ENCODE measurements at regions not wholly inside any gene's neighbourhood (a gene's known extent, or its start where the extent isn't known, plus 50 kb on each side); places are given as distances from the start of the nearest gene placed in this dataset.

DNA sequence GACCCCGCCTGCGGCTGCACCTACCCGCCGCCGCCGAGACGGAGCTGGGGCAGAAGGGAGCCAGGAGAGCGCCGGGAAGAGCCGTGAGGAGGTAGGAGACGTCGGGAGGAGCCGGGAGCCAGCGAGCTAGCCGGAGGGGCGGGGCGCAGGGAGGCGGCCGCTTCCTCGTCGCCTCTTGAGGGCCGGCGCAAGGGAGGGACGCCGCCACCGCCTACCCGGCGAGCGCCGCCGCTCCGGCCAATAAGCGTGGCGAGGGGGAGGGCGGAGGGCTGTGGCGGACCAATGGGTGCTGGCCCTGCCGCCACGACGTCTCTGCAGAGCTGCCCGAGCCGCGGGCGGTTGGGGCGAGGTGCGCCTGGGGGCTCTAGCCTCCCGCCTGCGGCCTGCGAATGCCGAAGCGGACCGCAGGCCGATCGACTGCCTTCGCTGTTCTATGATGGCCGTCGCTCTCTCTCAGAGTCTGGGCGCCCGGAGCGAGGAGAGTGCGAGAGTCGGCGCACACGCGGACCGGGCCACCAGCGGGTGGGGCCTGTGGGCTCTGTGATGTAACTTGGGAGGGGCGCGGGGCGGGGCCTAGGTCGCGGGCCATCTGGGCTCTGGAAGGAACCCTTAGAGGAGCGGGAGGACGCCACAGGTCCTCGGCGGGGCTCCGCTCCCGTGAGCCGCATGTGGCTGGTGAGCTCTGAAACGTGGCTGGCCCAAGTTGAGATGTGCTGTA lies 72.7 kb upstream of the MAP4 start (continued):
- TF ChIP-seq, protein P1, sequence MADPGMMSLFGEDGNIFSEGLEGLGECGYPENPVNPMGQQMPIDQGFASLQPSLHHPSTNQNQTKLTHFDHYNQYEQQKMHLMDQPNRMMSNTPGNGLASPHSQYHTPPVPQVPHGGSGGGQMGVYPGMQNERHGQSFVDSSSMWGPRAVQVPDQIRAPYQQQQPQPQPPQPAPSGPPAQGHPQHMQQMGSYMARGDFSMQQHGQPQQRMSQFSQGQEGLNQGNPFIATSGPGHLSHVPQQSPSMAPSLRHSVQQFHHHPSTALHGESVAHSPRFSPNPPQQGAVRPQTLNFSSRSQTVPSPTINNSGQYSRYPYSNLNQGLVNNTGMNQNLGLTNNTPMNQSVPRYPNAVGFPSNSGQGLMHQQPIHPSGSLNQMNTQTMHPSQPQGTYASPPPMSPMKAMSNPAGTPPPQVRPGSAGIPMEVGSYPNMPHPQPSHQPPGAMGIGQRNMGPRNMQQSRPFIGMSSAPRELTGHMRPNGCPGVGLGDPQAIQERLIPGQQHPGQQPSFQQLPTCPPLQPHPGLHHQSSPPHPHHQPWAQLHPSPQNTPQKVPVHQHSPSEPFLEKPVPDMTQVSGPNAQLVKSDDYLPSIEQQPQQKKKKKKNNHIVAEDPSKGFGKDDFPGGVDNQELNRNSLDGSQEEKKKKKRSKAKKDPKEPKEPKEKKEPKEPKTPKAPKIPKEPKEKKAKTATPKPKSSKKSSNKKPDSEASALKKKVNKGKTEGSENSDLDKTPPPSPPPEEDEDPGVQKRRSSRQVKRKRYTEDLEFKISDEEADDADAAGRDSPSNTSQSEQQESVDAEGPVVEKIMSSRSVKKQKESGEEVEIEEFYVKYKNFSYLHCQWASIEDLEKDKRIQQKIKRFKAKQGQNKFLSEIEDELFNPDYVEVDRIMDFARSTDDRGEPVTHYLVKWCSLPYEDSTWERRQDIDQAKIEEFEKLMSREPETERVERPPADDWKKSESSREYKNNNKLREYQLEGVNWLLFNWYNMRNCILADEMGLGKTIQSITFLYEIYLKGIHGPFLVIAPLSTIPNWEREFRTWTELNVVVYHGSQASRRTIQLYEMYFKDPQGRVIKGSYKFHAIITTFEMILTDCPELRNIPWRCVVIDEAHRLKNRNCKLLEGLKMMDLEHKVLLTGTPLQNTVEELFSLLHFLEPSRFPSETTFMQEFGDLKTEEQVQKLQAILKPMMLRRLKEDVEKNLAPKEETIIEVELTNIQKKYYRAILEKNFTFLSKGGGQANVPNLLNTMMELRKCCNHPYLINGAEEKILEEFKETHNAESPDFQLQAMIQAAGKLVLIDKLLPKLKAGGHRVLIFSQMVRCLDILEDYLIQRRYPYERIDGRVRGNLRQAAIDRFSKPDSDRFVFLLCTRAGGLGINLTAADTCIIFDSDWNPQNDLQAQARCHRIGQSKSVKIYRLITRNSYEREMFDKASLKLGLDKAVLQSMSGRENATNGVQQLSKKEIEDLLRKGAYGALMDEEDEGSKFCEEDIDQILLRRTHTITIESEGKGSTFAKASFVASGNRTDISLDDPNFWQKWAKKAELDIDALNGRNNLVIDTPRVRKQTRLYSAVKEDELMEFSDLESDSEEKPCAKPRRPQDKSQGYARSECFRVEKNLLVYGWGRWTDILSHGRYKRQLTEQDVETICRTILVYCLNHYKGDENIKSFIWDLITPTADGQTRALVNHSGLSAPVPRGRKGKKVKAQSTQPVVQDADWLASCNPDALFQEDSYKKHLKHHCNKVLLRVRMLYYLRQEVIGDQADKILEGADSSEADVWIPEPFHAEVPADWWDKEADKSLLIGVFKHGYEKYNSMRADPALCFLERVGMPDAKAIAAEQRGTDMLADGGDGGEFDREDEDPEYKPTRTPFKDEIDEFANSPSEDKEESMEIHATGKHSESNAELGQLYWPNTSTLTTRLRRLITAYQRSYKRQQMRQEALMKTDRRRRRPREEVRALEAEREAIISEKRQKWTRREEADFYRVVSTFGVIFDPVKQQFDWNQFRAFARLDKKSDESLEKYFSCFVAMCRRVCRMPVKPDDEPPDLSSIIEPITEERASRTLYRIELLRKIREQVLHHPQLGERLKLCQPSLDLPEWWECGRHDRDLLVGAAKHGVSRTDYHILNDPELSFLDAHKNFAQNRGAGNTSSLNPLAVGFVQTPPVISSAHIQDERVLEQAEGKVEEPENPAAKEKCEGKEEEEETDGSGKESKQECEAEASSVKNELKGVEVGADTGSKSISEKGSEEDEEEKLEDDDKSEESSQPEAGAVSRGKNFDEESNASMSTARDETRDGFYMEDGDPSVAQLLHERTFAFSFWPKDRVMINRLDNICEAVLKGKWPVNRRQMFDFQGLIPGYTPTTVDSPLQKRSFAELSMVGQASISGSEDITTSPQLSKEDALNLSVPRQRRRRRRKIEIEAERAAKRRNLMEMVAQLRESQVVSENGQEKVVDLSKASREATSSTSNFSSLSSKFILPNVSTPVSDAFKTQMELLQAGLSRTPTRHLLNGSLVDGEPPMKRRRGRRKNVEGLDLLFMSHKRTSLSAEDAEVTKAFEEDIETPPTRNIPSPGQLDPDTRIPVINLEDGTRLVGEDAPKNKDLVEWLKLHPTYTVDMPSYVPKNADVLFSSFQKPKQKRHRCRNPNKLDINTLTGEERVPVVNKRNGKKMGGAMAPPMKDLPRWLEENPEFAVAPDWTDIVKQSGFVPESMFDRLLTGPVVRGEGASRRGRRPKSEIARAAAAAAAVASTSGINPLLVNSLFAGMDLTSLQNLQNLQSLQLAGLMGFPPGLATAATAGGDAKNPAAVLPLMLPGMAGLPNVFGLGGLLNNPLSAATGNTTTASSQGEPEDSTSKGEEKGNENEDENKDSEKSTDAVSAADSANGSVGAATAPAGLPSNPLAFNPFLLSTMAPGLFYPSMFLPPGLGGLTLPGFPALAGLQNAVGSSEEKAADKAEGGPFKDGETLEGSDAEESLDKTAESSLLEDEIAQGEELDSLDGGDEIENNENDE (IDR thresholded peaks at IDR 0.05; ENCODE audit: low read depth, low read length) = no peak
- TF ChIP-seq, protein P2, sequence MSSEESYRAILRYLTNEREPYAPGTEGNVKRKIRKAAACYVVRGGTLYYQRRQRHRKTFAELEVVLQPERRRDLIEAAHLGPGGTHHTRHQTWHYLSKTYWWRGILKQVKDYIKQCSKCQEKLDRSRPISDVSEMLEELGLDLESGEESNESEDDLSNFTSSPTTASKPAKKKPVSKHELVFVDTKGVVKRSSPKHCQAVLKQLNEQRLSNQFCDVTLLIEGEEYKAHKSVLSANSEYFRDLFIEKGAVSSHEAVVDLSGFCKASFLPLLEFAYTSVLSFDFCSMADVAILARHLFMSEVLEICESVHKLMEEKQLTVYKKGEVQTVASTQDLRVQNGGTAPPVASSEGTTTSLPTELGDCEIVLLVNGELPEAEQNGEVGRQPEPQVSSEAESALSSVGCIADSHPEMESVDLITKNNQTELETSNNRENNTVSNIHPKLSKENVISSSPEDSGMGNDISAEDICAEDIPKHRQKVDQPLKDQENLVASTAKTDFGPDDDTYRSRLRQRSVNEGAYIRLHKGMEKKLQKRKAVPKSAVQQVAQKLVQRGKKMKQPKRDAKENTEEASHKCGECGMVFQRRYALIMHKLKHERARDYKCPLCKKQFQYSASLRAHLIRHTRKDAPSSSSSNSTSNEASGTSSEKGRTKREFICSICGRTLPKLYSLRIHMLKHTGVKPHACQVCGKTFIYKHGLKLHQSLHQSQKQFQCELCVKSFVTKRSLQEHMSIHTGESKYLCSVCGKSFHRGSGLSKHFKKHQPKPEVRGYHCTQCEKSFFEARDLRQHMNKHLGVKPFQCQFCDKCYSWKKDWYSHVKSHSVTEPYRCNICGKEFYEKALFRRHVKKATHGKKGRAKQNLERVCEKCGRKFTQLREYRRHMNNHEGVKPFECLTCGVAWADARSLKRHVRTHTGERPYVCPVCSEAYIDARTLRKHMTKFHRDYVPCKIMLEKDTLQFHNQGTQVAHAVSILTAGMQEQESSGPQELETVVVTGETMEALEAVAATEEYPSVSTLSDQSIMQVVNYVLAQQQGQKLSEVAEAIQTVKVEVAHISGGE (CRISPR knock-in tag; IDR thresholded peaks at IDR 0.05) = no peak
- TF ChIP-seq MTF1 (CRISPR knock-in tag; IDR thresholded peaks at IDR 0.05; ENCODE audit: borderline replicate concordance) (no peak), U2AF1 (optimal IDR thresholded peaks at IDR 0.05; ENCODE audit: low read depth, low read length) (peak; percentile 47), ZBTB8A (IDR thresholded peaks at IDR 0.05; ENCODE audit: partially characterized antibody) (no peak), LARP7 (IDR thresholded peaks at IDR 0.05) (no peak)
- TF ChIP-seq, protein P3, sequence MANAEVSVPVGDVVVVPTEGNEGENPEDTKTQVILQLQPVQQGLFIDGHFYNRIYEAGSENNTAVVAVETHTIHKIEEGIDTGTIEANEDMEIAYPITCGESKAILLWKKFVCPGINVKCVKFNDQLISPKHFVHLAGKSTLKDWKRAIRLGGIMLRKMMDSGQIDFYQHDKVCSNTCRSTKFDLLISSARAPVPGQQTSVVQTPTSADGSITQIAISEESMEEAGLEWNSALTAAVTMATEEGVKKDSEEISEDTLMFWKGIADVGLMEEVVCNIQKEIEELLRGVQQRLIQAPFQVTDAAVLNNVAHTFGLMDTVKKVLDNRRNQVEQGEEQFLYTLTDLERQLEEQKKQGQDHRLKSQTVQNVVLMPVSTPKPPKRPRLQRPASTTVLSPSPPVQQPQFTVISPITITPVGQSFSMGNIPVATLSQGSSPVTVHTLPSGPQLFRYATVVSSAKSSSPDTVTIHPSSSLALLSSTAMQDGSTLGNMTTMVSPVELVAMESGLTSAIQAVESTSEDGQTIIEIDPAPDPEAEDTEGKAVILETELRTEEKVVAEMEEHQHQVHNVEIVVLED (CRISPR knock-in tag; IDR thresholded peaks at IDR 0.05) = peak; percentile 83
- TF ChIP-seq, protein P4, sequence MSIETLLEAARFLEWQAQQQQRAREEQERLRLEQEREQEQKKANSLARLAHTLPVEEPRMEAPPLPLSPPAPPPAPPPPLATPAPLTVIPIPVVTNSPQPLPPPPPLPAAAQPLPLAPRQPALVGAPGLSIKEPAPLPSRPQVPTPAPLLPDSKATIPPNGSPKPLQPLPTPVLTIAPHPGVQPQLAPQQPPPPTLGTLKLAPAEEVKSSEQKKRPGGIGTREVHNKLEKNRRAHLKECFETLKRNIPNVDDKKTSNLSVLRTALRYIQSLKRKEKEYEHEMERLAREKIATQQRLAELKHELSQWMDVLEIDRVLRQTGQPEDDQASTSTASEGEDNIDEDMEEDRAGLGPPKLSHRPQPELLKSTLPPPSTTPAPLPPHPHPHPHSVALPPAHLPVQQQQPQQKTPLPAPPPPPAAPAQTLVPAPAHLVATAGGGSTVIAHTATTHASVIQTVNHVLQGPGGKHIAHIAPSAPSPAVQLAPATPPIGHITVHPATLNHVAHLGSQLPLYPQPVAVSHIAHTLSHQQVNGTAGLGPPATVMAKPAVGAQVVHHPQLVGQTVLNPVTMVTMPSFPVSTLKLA (conservative IDR thresholded peaks at IDR 0.05) = peak; percentile 95 to 98
